GM19438 (cell line): ENCODE measurements at regions not wholly inside any gene's neighbourhood (a gene's known extent, or its start where the extent isn't known, plus 50 kb on each side); places are given as distances from the start of the nearest gene placed in this dataset.

Experiments used
- ATAC-seq: cut with Tn5 transposase; IDR thresholded peaks from one replicate; pipeline ENCODE4 v1.9.1; 2021; ENCODE audit warnings: low read depth; ENCODE audit not compliant: unreplicated experiment

- ATAC-seq, result no peak
Measured at GRCh38 chr14:30291216-30291615, 267.7 kb upstream of the G2E3 start.

DNA sequence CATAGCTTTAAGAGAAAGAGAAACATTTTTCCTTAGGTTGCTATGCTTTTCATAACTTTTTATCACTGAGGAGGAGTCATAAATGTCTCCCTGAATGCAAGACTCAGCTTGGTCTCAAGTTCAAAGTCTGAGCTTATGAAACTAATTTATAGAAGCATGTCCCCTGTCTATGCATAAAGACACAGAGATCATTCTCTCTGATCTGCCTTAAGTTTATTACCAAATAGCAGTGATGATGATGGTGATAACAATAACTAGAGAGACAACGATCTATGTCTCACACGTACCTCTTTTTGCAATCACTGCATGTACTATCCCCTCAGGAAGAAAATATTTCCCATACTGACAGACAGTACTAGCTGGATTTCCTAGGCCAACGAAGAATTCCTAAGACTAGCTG lies 266.4 kb upstream of the G2E3 start:
- no peak for ATAC-seq

DNA sequence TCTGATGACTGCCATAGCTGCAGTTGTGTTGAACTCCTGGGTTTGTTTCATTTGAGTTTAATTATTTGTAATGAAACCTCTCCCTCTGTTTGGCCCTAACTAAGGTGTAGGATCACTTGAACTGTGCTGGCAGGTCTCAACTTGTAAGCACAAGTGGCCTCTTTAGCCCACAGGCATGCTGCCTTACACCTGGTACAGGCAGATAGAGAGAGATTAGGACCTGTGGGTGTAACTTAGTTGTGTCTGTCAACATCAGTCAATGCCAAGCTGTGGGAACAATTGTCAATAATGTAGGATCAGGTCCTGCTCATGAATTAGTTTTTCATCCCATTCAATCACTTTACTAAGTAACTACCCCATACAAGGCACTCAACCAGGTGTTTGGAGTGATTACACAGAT lies 263.0 kb upstream of the G2E3 start:
- no peak for ATAC-seq

- ATAC-seq, result no peak
Measured at GRCh38 chr14:30296931-30297405, 262.0 kb upstream of the G2E3 start.

DNA sequence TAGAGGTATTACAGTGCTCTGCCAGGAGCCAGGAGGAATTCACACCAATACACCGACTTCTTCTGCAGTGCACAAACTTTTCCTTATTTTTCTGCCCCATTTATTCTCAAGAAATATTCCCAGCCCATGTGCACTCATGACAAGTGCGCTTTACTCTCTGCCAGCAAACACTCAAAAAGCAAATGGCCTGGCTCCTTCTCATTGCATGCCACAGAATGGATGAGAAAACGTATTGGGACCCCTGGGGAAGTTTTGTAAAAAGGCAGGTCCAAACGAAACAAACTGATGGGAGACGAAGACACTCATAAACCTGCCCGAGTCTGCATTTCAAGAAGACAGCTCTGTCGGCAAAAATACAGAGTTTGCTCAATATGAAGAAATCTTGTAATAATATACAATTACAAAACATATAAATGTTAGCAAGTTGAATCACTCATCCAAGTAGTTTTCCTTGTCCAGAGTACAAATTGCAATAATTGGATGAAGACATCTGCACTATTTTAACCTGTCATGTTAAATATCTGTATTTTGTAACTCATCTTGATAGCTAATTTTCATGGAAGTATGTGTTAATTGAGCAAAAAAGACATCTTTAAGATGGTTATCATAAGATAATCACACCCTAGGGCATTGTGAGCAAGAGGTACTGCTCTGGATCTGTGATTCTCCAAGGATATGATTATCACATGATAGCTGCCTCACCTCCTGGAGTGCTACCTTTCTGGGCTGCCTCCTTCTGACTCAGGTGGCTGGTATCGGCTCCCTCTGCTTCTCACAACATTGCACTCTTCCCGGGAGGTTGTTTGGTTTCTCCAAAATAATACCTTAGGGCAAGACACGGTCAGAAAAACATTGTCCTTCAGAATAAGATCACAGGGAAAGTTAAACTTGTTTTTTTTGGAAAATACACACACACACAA lies 260.8 kb upstream of the G2E3 start:
- ATAC-seq, result no peak

DNA sequence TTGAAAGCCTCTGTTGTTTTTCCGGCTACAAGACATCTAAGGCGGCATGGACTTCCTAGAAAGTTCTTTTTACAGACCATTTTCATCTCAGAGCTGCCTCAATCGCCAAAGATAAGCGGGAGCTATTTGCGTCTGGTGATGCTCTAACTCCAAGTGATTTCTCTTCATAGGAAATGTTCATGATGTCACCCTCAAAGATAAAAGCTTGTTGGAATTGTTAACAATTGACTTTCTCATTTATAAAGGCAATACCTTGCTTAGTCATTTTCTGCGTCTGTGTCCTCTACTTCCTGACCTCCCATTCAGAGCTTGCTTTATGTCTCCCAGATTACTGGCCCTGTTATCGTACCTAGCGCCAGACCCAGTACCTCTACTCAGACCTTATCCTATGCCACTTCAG lies 259.0 kb upstream of the G2E3 start:
- no peak for ATAC-seq

DNA sequence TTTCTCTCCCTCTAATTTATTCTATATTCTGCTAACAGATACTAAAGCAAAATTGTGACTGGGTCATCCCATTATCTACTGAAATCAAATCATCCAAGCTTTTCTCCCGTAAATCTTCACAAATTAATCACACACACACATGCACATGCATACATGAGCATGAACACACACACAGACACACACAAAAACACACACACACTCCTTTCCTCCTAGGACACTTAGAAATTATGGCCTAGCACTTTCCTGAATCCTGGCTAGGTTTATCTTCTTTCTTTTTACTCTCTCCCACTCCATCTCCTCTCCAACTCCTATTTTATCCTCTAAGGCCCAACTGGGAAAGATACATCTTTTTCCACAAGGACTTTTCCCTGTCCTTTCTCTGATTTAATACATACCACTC lies 255.6 kb upstream of the G2E3 start:
- ATAC-seq, result no peak

DNA sequence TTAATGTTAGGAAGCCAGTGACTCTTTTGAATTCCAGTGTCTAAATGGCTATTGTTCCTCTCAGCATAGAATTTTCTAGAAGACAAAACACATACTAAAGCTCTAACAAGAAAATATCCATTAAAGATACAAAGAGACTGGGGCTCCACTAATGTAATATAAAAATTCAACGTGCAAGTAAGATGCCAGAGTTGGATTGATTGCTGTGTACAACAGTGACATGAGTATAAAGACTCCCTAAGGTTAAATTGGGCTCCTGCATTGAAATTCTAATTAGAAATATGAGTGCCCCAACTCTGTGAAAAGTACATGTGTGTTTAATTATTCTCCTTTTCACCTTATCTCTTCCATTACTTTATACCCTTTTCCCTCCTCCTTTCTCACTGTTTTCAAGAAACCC lies 253.6 kb upstream of the G2E3 start:
- no peak for ATAC-seq

GRCh38 chr14:30309405-30309804 lies 249.6 kb upstream of the G2E3 start:
- no peak for ATAC-seq

- no peak for ATAC-seq
Measured at GRCh38 chr14:30312214-30312613, 246.7 kb upstream of the G2E3 start.

DNA sequence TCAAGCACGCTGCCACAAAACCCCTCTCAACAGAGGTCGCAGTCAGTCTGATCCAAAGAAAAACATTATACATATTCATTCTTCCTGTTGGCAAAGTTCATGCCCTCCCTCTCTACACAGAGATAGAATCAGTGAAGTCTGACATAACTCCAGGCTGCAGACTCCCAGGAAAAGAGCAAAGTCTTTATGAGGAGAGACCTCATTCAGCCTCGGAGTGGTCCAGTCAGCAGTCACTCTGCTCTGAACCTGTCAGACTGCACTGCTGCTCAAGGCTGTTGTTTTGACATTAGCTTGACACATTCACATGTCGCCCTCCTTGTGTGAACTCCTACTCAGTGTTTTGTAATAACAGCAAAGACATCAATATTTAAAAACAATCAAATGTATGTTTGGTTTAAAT lies 241.2 kb upstream of the G2E3 start:
- ATAC-seq, result no peak

DNA sequence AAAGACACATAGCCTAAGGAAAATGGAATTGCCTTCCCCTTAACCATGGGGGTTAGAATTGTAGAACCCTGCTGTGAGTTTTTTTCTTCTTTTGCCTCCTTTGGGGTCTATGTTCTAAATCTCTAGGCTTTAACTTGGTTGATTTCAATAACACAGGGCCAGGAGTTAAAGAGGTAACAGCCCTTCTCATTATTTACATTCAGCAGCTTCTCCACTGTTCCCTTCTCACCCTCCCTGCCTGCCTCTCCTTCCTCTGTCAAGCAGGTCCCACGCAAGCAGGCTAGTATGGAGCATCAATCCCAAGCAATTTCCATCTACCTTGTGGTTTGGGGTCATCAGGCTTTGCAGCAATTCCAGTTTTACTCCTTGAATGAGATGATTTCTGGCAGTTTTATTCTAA lies 236.1 kb upstream of the G2E3 start:
- no peak for ATAC-seq

- ATAC-seq, result no peak
Measured at GRCh38 chr14:30330033-30330432, 228.9 kb upstream of the G2E3 start.

GRCh38 chr14:30330445-30330844 lies 228.5 kb upstream of the G2E3 start:
- ATAC-seq, result no peak

DNA sequence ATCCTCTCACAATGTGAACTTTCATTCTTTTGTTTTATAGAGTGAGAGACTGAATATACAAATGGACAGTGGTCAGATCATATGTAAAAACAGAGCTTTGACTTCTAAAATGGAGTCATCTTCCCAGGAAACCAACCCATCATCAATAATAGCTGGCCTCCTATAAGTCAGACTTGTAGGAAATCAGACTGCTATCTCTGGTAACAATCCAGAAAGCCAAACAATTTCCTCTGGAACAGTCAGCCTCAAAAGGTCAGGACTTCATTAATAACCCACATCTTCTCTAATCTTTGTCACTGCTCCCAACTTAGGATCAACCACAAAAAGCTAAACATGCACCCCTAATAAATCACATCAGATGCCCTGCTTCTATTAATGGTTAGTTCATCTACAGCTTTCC lies 227.9 kb upstream of the G2E3 start:
- ATAC-seq, result no peak

DNA sequence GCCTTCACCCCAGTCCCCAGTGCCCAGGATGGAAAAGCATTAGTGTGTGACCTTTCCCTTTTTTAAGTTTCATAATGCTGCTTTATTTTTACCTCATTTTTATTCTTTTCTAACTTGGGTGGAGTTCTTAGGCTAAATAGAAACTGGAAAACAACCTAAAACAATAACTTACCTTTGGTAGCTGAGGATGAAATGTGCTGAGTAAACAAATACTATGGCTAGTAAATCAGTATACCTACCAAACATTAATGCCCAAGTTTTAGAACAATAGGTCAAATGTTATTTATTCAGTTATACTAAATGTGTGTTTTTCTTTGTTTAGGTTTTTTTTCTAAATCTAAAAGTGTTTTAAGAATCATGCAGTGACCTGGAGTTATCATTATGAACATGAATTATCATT lies 226.6 kb upstream of the G2E3 start:
- no peak for ATAC-seq

- ATAC-seq, result no peak
Measured at GRCh38 chr14:30333934-30334333, 225.0 kb upstream of the G2E3 start.

GRCh38 chr14:30337456-30337855 lies 221.5 kb upstream of the G2E3 start:
- ATAC-seq, result no peak

DNA sequence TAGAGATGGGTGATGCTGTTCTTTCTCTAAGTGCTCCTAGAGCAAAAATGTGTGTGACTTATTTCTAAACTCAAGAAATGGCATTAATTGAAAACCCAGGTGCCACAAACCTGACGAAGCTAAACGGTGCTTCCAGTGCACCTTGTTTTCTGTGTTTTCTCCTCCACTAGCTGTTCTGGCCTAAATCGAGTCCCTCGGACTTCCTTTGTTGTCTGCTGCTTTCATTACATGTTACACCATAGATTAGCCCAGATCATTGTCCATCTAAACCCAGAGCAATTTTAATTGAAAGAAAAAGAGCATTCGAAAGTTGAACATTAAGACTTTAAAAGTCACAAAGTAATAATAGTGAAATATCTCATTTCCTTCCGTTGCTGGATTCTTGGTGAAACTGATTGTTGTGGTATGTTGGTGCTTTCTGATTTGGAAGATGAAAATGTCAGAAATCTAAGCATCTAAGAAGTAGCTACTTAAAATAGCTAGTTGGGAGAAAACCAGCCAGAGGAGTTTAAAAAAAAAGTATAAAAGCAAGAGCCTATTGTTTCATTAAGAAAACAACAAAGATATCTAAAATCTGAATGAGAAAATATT lies 219.6 kb upstream of the G2E3 start:
- no peak for ATAC-seq

DNA sequence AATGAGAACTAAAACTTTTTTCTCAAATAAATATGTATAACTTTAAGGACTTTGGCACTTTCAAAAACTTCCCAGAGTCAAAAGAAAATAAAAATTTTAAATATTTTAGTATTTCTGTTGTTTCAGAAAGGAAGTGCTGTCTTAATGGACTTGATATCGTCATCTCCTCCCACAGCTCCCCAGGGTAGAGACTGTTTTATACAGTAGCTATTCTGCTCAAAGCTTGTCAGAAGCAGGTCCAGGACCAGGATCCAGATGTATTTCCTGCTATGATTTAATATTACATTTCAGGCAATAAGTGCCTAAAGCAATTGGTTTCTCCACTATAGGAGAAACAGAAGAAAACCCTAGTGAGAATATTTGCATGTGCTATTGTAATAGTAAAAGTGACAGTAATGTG lies 218.5 kb upstream of the G2E3 start:
- ATAC-seq, result no peak

DNA sequence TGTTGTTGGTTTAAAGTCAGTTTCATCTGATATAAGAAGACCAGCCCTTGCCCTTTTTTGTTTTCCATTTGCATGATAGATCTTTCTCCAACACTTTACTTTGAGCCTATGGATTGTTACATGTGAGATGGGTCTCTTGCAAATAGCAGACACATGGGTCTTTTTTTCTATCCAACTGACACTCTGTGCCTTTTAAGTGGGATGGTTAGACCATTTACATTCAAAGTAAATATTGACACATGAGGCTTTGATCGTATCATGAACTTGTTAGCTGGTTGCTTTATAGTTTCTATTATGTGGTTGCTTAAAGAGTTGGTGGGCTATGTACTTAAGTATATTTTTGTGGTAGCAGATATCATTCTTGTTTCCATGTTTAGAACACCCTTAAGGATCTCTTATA lies 213.4 kb upstream of the G2E3 start:
- no peak for ATAC-seq

- ATAC-seq, result no peak
Measured at GRCh38 chr14:30348445-30348844, 210.5 kb upstream of the G2E3 start.
